ENCODE measurements at regions not wholly inside any gene's neighbourhood (a gene's known extent, or its start where the extent isn't known, plus 50 kb on each side); places are given as distances from the start of the nearest gene placed in this dataset.

- no peaks in the 10 kb centered on the region for H3K9me3 ChIP-seq
- H3K4me3 ChIP-seq, result no peak overlapping the region
- intact Hi-C loops (cut with DNase I), result no loop called here
- TF ChIP-seq, protein P1, sequence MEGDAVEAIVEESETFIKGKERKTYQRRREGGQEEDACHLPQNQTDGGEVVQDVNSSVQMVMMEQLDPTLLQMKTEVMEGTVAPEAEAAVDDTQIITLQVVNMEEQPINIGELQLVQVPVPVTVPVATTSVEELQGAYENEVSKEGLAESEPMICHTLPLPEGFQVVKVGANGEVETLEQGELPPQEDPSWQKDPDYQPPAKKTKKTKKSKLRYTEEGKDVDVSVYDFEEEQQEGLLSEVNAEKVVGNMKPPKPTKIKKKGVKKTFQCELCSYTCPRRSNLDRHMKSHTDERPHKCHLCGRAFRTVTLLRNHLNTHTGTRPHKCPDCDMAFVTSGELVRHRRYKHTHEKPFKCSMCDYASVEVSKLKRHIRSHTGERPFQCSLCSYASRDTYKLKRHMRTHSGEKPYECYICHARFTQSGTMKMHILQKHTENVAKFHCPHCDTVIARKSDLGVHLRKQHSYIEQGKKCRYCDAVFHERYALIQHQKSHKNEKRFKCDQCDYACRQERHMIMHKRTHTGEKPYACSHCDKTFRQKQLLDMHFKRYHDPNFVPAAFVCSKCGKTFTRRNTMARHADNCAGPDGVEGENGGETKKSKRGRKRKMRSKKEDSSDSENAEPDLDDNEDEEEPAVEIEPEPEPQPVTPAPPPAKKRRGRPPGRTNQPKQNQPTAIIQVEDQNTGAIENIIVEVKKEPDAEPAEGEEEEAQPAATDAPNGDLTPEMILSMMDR (IDR thresholded peaks at IDR 0.05), result no peak
- TF ChIP-seq POLR2A (IDR thresholded peaks at IDR 0.05), result no peak
- TF ChIP-seq POLR2AphosphoS5 (IDR thresholded peaks at IDR 0.05; ENCODE audit: insufficient read depth in 1 of 2, low read depth in 1 of 2), result no peak
- no peak for DNase-seq (ENCODE audit: extremely low spot score in 2 of 2)
- no peak overlapping the region for H3K27ac ChIP-seq
- no peaks in the 10 kb centered on the region for H3K4me1 ChIP-seq
- H3K36me3 ChIP-seq, result no peaks in the 10 kb centered on the region
- no peaks in the 10 kb centered on the region for H3K27me3 ChIP-seq
Measured at GRCh38 chr5:8481007-8481406, 612.1 kb downstream of the MTRR start.

GRCh38 chr5:8491254-8491653 lies 622.3 kb downstream of the MTRR start:
- intact Hi-C loops (cut with DNase I), result no loop called here
- no peak for DNase-seq (ENCODE audit: extremely low spot score in 2 of 2)

GRCh38 chr5:8493176-8493575 lies 624.2 kb downstream of the MTRR start:
- no peak overlapping the region for H3K4me3 ChIP-seq
- intact Hi-C loops (cut with DNase I), result no loop called here
- peaks cover 6% of the 10 kb centered on the region for H3K9me3 ChIP-seq
- no peaks in the 10 kb centered on the region for H3K27me3 ChIP-seq
- TF ChIP-seq, protein P1 (IDR thresholded peaks at IDR 0.05), result no peak
- TF ChIP-seq POLR2A (IDR thresholded peaks at IDR 0.05) (no peak), POLR2AphosphoS5 (IDR thresholded peaks at IDR 0.05; ENCODE audit: insufficient read depth in 1 of 2, low read depth in 1 of 2) (no peak)
- H3K36me3 ChIP-seq, result no peaks in the 10 kb centered on the region
- H3K27ac ChIP-seq, result no peak overlapping the region
- no peaks in the 10 kb centered on the region for H3K4me1 ChIP-seq
- DNase-seq (ENCODE audit: extremely low spot score in 2 of 2), result no peak

More at GRCh38 chr5:8491254-8491653, 622.3 kb downstream of the MTRR start:
- Histone ChIP-seq H3K9me3 (peaks cover 6% of the 10 kb centered on the region), H3K4me3 (no peak overlapping the region), H3K27me3 (no peaks in the 10 kb centered on the region), H3K36me3 (no peaks in the 10 kb centered on the region), H3K27ac (no peak overlapping the region), H3K4me1 (no peaks in the 10 kb centered on the region)
- TF ChIP-seq POLR2AphosphoS5 (IDR thresholded peaks at IDR 0.05; ENCODE audit: insufficient read depth in 1 of 2, low read depth in 1 of 2), result no peak
- no peak for TF ChIP-seq POLR2A (IDR thresholded peaks at IDR 0.05)
- TF ChIP-seq, protein P1 (IDR thresholded peaks at IDR 0.05), result no peak

GRCh38 chr5:8500426-8500825 lies 631.5 kb downstream of the MTRR start:
- no peak for TF ChIP-seq POLR2AphosphoS5 (IDR thresholded peaks at IDR 0.05; ENCODE audit: insufficient read depth in 1 of 2, low read depth in 1 of 2)
- no peak for TF ChIP-seq POLR2A (IDR thresholded peaks at IDR 0.05)
- TF ChIP-seq, protein P1 (IDR thresholded peaks at IDR 0.05), result no peak
- H3K4me1 ChIP-seq, result no peaks in the 10 kb centered on the region
- intact Hi-C loops (cut with DNase I), result no loop called here
- no peaks in the 10 kb centered on the region for H3K27me3 ChIP-seq
- DNase-seq (ENCODE audit: extremely low spot score in 2 of 2), result no peak
- H3K27ac ChIP-seq, result no peak overlapping the region
- no peaks in the 10 kb centered on the region for H3K36me3 ChIP-seq
- no peaks in the 10 kb centered on the region for H3K9me3 ChIP-seq
- no peak overlapping the region for H3K4me3 ChIP-seq

DNA sequence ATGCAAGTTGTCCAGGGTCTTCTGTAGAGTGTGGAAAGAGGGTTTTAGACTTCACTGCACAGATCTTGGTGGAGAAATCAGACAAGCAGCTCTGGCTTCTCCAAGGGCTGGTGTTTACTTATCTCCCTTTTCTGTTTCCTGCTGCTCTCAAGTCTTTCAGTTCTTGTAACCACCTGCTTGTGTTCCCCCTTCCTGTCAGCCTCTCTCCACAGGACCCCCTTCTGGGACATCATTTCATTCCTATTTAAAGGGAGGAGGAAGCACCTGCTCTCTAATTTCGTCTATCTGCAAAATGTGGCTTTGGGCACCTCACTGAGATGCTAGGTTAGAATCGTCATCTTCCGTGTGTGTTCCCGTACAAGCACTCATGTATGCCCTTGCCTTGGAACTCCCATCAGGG lies 636.2 kb downstream of the MTRR start:
- Histone ChIP-seq H3K27me3 (no peaks in the 10 kb centered on the region), H3K9me3 (no peaks in the 10 kb centered on the region), H3K4me1 (no peaks in the 10 kb centered on the region), H3K27ac (no peak overlapping the region), H3K4me3 (no peak overlapping the region), H3K36me3 (no peaks in the 10 kb centered on the region)
- intact Hi-C loops (cut with DNase I), result no loop called here
- TF ChIP-seq, protein P1 (IDR thresholded peaks at IDR 0.05), result no peak
- TF ChIP-seq POLR2AphosphoS5 (IDR thresholded peaks at IDR 0.05; ENCODE audit: insufficient read depth in 1 of 2, low read depth in 1 of 2) (no peak), POLR2A (IDR thresholded peaks at IDR 0.05) (no peak)
- no peak for DNase-seq (ENCODE audit: extremely low spot score in 2 of 2)
